ENCODE measurements at regions not wholly inside any gene's neighbourhood (a gene's known extent, or its start where the extent isn't known, plus 50 kb on each side); places are given as distances from the start of the nearest gene placed in this dataset.
"Not testable (repeated sequence)": the region's sequence is repeated elsewhere in the genome, so short reads cannot be mapped to it uniquely, and the experiment has no call there.

- H3K27ac ChIP-seq; H3K9ac ChIP-seq (ENCODE audit: insufficient read length); H3K9me3 ChIP-seq (ENCODE audit: low read depth, low read length); H3K4me3 ChIP-seq; H3K36me3 ChIP-seq (ENCODE audit: insufficient read depth, low read length); DNase-seq (ENCODE audit: low read depth, low spot score): not testable (repeated sequence)
These were observed 808.2 kb downstream of the TMEM121 start for GRCh38 chr14:106334428-106335109.

- H3K36me3 ChIP-seq (ENCODE audit: insufficient read depth, low read length); H3K4me3 ChIP-seq; DNase-seq (ENCODE audit: low read depth, low spot score); H3K9me3 ChIP-seq (ENCODE audit: low read depth, low read length); H3K9ac ChIP-seq (ENCODE audit: insufficient read length); H3K27ac ChIP-seq: not testable (repeated sequence)
These were observed 808.7 kb downstream of the TMEM121 start for GRCh38 chr14:106335110-106335429.

DNA sequence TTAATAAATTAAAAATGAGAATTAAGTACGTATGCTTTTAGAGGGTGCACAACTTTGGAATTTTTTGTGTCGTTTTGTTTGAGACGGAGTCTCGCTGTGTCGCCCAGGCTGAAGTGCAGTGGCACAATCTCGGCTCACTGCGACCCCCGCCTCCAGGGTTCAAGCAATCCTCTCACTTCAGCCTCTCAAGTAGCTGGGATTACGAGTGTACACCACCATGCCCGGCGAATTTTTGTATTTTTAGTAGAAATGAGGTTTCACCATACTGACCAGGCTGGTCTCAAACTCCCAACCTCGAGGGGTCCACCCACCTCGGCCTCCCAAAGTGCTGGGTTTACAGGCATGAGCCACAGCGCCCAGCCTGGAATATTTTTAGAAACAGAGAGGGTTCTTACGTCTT, 812.4 kb downstream of the TMEM121 start:
- H3K27ac ChIP-seq; H3K36me3 ChIP-seq (ENCODE audit: insufficient read depth, low read length); H3K4me3 ChIP-seq; H3K9ac ChIP-seq (ENCODE audit: insufficient read length); H3K9me3 ChIP-seq (ENCODE audit: low read depth, low read length); DNase-seq (ENCODE audit: low read depth, low spot score): not testable (repeated sequence)

DNA sequence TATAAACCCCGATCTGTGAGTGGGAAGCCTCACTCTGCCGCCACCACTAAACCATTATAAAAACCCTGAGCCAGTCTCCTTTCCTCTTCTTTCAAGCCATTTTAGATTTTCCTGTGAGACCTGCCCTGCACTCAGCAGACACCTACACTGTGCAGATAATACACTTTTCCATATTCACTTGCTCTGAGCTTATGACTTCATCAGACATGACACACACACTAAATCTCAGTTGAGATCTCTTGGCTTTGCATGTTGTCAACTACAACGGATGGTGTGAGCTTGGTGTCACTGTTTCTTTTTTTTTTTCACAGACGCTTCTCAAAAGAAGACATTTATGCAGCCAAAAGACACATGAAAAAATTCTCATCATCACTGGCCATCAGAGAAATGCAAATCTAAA, 814.3 kb downstream of the TMEM121 start:
- H3K9me3 ChIP-seq (ENCODE audit: low read depth, low read length); H3K36me3 ChIP-seq (ENCODE audit: insufficient read depth, low read length); H3K9ac ChIP-seq (ENCODE audit: insufficient read length); H3K4me3 ChIP-seq; H3K27ac ChIP-seq; DNase-seq (ENCODE audit: low read depth, low spot score): not testable (repeated sequence)

DNA sequence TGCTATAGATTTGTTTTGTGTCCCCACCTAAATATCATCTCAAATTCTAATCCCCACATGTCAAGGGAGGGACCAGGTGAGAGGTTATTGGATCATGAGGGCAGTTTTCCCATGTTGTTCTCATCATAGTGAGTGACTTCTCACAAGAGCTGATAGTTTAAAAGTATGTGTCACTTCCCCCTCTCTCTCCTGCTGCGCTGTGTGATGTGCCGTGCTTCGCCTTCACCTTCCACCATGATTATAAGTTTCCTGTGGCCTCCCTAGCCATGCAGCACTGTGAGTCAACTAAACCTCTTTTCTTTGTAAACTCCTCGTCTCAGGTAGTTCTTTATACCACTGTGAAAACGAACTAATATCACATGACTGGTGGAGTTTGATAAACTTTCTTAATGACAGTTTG, 814.8 kb downstream of the TMEM121 start:
- H3K9me3 ChIP-seq (ENCODE audit: low read depth, low read length); H3K36me3 ChIP-seq (ENCODE audit: insufficient read depth, low read length); DNase-seq (ENCODE audit: low read depth, low spot score); H3K4me3 ChIP-seq; H3K27ac ChIP-seq; H3K9ac ChIP-seq (ENCODE audit: insufficient read length): not testable (repeated sequence)

DNA sequence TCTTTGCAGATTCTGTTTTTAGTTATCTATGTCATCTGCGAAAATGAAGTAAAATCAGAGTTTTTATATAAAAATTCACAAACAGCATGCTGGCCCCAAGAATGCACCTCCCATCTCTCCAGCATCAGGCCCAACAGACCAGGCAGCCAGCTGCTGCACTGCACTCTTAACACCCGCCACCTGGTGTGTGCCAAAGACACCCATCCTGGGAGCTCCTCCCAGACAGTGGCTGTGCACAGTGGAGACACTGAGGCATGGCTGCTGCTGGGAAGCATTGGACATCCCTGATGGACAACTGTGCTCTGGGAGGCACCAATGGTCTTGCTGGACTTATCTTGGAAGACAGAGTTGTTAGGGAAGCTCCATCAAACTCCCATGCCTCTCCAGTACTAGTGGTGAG, 817.2 kb downstream of the TMEM121 start:
- Histone ChIP-seq H3K36me3 (ENCODE audit: insufficient read depth, low read length) (no peaks in the 10 kb centered on the region), H3K4me3 (no peak overlapping the region), H3K27ac (no peak overlapping the region), H3K9me3 (ENCODE audit: low read depth, low read length) (no peaks in the 10 kb centered on the region), H3K9ac (ENCODE audit: insufficient read length) (no peak overlapping the region)
- TF ChIP-seq POLR2AphosphoS5 (IDR thresholded peaks at IDR 0.05; ENCODE audit: borderline replicate concordance, low read depth, low read length): no peak
- TF ChIP-seq EZH2 (IDR thresholded peaks at IDR 0.05): no peak
- no peak for TF ChIP-seq FOXP2 (optimal IDR thresholded peaks at IDR 0.05; ENCODE audit: control extremely low read depth, extremely low read length, insufficient read depth)
- no peak for DNase-seq (ENCODE audit: low read depth, low spot score)

DNA sequence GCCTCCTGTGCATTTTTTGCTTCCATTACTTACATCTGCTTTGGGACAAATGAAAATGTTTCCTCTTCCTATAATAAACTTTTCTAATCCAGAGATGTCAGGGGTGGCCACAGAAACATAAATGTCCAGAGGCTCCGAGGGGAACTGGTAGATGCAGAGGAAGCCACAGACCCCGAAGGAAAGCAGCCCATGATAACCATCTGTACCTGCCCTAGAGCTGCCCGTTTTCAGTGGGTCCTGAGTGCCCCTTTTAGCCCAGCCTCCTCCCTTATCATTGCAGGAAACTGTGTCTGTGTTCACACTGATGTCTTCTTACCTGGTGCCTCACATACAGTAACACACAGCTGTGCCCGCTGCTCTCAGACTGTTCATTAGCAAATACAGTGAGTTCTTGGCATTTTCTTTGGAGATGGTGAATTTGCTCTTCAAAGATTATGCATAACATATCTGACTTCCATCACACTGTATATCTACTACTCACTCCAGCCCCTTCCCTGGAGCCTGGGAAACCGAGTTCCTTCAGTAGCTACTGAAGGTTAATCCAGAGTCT, 817.8 kb downstream of the TMEM121 start:
- DNase-seq (ENCODE audit: low read depth, low spot score); H3K27ac ChIP-seq; H3K4me3 ChIP-seq; H3K9ac ChIP-seq (ENCODE audit: insufficient read length); H3K9me3 ChIP-seq (ENCODE audit: low read depth, low read length); H3K36me3 ChIP-seq (ENCODE audit: insufficient read depth, low read length): not testable (repeated sequence)

- not testable (repeated sequence) for H3K9ac ChIP-seq (ENCODE audit: insufficient read length); H3K36me3 ChIP-seq (ENCODE audit: insufficient read depth, low read length); H3K4me3 ChIP-seq; H3K27ac ChIP-seq; DNase-seq (ENCODE audit: low read depth, low spot score); H3K9me3 ChIP-seq (ENCODE audit: low read depth, low read length)
These were observed 818.6 kb downstream of the TMEM121 start for GRCh38 chr14:106344791-106345479.

- DNase-seq (ENCODE audit: low read depth, low spot score): no peak
- TF ChIP-seq FOXP2 (optimal IDR thresholded peaks at IDR 0.05; ENCODE audit: control extremely low read depth, extremely low read length, insufficient read depth) (no peak), EZH2 (IDR thresholded peaks at IDR 0.05) (no peak), POLR2AphosphoS5 (IDR thresholded peaks at IDR 0.05; ENCODE audit: borderline replicate concordance, low read depth, low read length) (no peak)
- Histone ChIP-seq H3K9me3 (ENCODE audit: low read depth, low read length) (no peaks in the 10 kb centered on the region), H3K27ac (no peak overlapping the region), H3K36me3 (ENCODE audit: insufficient read depth, low read length) (no peaks in the 10 kb centered on the region), H3K4me3 (no peak overlapping the region), H3K9ac (ENCODE audit: insufficient read length) (no peak overlapping the region)
These were observed 819.7 kb downstream of the TMEM121 start for GRCh38 chr14:106346084-106346483.

Data from SK-N-MC (cell line).